Gastroesophageal sphincter (tissue), 4 donors: ENCODE measurements at regions not wholly inside any gene's neighbourhood (a gene's known extent, or its start where the extent isn't known, plus 50 kb on each side); places are given as distances from the start of the nearest gene placed in this dataset.

Experiments
- ATAC-seq: fragments of 150-250 bp; one replicate; pipeline ENCODE4 v1.9.1; 2016; ENCODE audit warnings: mild to moderate bottlenecking, moderate library complexity
- H3K27ac ChIP-seq, 4 donors: fragments of 200-600 bp; sonication (generic) in 3 of 4; 1 replicate in 3 of 4; 2 replicates in 1 of 4; pipeline ENCODE4 v1.5.1; 2016 to 2019
- H3K27me3 ChIP-seq: fragments of 200-600 bp; sonication (generic); one replicate; pipeline ENCODE4 v1.5.1; 2019
- H3K36me3 ChIP-seq, 2 donors: fragments of 200-600 bp; sonication (generic); one replicate each; pipeline ENCODE4 v1.5.1; 2019; ENCODE audit warnings: control low read depth in 1 of 2
- H3K4me1 ChIP-seq, 3 donors: fragments of 200-600 bp; sonication (generic); 1 replicate in 2 of 3; 2 replicates in 1 of 3; pipeline ENCODE4 v1.5.1; 2016 to 2019; ENCODE audit warnings: control low read depth in 2 of 3
- H3K4me3 ChIP-seq, 2 donors: fragments of 200-600 bp; sonication (generic); one replicate each; pipeline ENCODE4 v1.5.1; 2019; ENCODE audit warnings: mild to moderate bottlenecking in 1 of 2, moderate library complexity in 1 of 2
- H3K9me3 ChIP-seq, 3 donors: fragments of 200-600 bp; sonication (generic); one replicate each; pipeline ENCODE4 v1.5.1; 2017 to 2019; ENCODE audit warnings: control low read depth in 2 of 3
- EP300 ChIP-seq: sonication (generic); formaldehyde crosslinking; IDR thresholded peaks from one replicate; pipeline ENCODE4 v1.6.1; 2017; ENCODE audit warnings: antibody characterized with exemption, mild to moderate bottlenecking
- POLR2A ChIP-seq, 2 donors: fragments of 450-650 bp; IDR thresholded peaks; one replicate each; pipeline ENCODE4 v1.6.1; 2017; ENCODE audit warnings: antibody characterized with exemption in 2 of 2, mild to moderate bottlenecking in 2 of 2, moderate library complexity in 1 of 2
- POLR2AphosphoS5 ChIP-seq: sonication (generic); formaldehyde crosslinking; IDR thresholded peaks from one replicate; pipeline ENCODE4 v1.6.1; 2017; ENCODE audit warnings: antibody characterized with exemption
- WGBS, 2 donors: methylation state at CpG; one replicate each; pipeline ENCODE4 v1.1.5; 2018; ENCODE audit warnings: low coverage in 1 of 2; 5-methylcytosine and 5-hydroxymethylcytosine counted together
- TF ChIP-seq, protein P1 (sequence below), 4 experiments: fragments of 200-600 bp in 2 of 4; fragments of 450-650 bp in 2 of 4; sonication (generic) in 1 of 4; IDR thresholded peaks; one replicate each; pipeline ENCODE4 v1.5.1; 2017 to 2019; ENCODE audit warnings: antibody characterized with exemption in 4 of 4, mild to moderate bottlenecking in 2 of 4, moderate library complexity in 2 of 4

DNA sequence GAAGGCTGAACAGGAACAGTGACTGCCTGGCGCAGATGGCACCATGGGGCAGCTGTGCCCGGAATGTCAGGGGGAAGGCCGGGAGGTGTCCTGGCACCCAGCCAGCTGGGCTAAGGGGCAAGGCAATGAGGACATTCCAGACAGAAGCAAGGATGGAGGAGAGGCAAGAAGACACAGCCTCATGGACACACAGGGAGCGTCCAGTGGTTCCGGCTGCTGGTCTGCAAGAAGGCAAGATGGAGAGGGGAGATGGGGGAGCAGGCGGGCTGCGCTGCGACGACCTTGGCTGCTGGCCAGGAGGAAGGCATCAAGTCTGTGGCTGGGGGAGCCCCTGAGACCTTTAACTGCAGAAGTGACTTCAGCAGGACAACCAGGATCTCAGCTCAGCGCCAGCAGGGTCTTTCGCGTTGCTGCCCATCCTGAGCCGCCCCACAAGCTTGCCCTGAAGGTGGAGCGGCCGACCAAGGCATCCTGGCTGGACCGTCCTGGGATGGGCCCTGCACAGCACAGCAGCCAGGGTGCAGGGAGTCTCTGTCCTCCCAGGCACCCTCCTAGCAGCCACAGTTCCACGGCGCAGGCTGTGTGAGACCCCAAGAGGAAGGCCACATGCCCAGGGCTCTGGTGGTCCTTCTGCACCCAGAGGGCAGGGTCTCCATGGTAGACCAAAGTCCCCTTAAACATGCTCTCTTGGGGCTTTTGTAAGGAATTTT is 531.7 kb downstream of the BRD1 start:
- H3K4me1 ChIP-seq, result no peaks in the 10 kb centered on the region
- peaks cover 49% of the 10 kb centered on the region for H3K27me3 ChIP-seq
- ATAC-seq, result no peak
- H3K27ac ChIP-seq, result no peak overlapping the region
- no peak for TF ChIP-seq POLR2A (IDR thresholded peaks at IDR 0.05)
- TF ChIP-seq EP300, result no peak
- TF ChIP-seq, protein P1, sequence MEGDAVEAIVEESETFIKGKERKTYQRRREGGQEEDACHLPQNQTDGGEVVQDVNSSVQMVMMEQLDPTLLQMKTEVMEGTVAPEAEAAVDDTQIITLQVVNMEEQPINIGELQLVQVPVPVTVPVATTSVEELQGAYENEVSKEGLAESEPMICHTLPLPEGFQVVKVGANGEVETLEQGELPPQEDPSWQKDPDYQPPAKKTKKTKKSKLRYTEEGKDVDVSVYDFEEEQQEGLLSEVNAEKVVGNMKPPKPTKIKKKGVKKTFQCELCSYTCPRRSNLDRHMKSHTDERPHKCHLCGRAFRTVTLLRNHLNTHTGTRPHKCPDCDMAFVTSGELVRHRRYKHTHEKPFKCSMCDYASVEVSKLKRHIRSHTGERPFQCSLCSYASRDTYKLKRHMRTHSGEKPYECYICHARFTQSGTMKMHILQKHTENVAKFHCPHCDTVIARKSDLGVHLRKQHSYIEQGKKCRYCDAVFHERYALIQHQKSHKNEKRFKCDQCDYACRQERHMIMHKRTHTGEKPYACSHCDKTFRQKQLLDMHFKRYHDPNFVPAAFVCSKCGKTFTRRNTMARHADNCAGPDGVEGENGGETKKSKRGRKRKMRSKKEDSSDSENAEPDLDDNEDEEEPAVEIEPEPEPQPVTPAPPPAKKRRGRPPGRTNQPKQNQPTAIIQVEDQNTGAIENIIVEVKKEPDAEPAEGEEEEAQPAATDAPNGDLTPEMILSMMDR (IDR thresholded peaks at IDR 0.05), result no peak
- no peak for TF ChIP-seq POLR2AphosphoS5
- H3K9me3 ChIP-seq, result peaks cover 0 to 27% (median 0%) of the 10 kb centered on the region in 3 donors
- WGBS, 2 donors, result 76 to 93% methylated on average over 3 to 8 of the region's 18 CpGs
- H3K36me3 ChIP-seq, result no peaks in the 10 kb centered on the region
- no peak overlapping the region for H3K4me3 ChIP-seq

GRCh38 chr22:49295465-49295743 is 532.3 kb downstream of the BRD1 start:
- Histone ChIP-seq H3K36me3 (no peaks in the 10 kb centered on the region), H3K4me3 (no peak overlapping the region), H3K27ac (no peak overlapping the region), H3K4me1 (no peaks in the 10 kb centered on the region), H3K27me3 (peaks cover 50% of the 10 kb centered on the region), H3K9me3 (peaks cover 0 to 27% (median 0%) of the 10 kb centered on the region in 3 donors)
- WGBS, 2 donors, result 70 to 100% methylated on average over 1 to 5 of the region's 5 CpGs
- no peak for ATAC-seq
- no peak for TF ChIP-seq POLR2AphosphoS5
- no peak for TF ChIP-seq EP300
- TF ChIP-seq POLR2A (IDR thresholded peaks at IDR 0.05), result no peak
- TF ChIP-seq, protein P1 (IDR thresholded peaks at IDR 0.05), result no peak

- ATAC-seq, result no peak
Observed at GRCh38 chr22:49294656-49295464, 532.8 kb downstream of the BRD1 start.

DNA sequence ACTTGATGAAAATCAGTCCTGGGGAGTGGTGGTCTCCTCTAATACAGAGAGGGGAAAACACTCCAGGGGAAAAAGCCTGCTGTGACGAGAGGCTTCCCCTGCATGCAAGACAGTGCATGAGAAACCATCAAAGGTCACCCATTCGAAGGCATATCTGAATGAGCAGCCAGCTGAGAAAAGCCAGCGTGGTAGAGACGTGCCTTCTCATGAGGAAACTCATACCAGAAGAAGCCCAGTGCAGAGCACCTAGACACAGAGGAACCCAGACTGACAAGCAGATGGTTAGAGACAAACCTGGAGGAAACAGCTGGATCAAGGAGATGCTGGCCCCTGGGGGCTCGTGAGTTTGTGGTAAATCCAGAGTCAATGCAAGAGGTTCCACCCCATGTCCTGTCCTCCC is 534.8 kb downstream of the BRD1 start:
- H3K4me1 ChIP-seq, result no peaks in the 10 kb centered on the region
- H3K27ac ChIP-seq, result no peak overlapping the region
- ATAC-seq, result no peak
- TF ChIP-seq, protein P1 (IDR thresholded peaks at IDR 0.05), result no peak
- no peak for TF ChIP-seq POLR2A (IDR thresholded peaks at IDR 0.05)
- no peak for TF ChIP-seq POLR2AphosphoS5
- TF ChIP-seq EP300, result no peak
- H3K27me3 ChIP-seq, result peaks cover 56% of the 10 kb centered on the region
- peaks cover 0 to 27% (median 0%) of the 10 kb centered on the region in 3 donors for H3K9me3 ChIP-seq
- H3K36me3 ChIP-seq, result no peaks in the 10 kb centered on the region
- 67 to 88% methylated on average over 1 to 2 of the region's 5 CpGs for WGBS, 2 donors
- no peak overlapping the region for H3K4me3 ChIP-seq

More at GRCh38 chr22:49294656-49295464, 532.8 kb downstream of the BRD1 start:
- H3K27ac ChIP-seq, result no peak overlapping the region
- peaks cover 50% of the 10 kb centered on the region for H3K27me3 ChIP-seq
- no peak overlapping the region for H3K4me3 ChIP-seq
- 80 to 86% methylated on average over 5 to 9 of the region's 14 CpGs for WGBS, 2 donors
- no peaks in the 10 kb centered on the region for H3K4me1 ChIP-seq
- H3K9me3 ChIP-seq, result peaks cover 0 to 27% (median 0%) of the 10 kb centered on the region in 3 donors
- no peaks in the 10 kb centered on the region for H3K36me3 ChIP-seq
- TF ChIP-seq POLR2A (IDR thresholded peaks at IDR 0.05) (no peak), EP300 (no peak), POLR2AphosphoS5 (no peak)
- TF ChIP-seq, protein P1 (IDR thresholded peaks at IDR 0.05), result no peak
